Large intestine (tissue), 3 donors: ENCODE measurements at regions not wholly inside any gene's neighbourhood (a gene's known extent, or its start where the extent isn't known, plus 50 kb on each side); places are given as distances from the start of the nearest gene placed in this dataset.
A peak's percentile ranks its signal among the peaks of the same experiment; 100 is the strongest.
"Not testable (repeated sequence)": the region's sequence is repeated elsewhere in the genome, so short reads cannot be mapped to it uniquely, and the experiment has no call there.

ENCODE experiments used
- DNase-seq, 2 donors: peaks; one replicate each; pipeline versions ENCODE4 v3.0.0 to v3.0.0-alpha.2; 2013
- H3K27ac ChIP-seq: one replicate; pipeline ENCODE4 v1.5.1; 2013; ENCODE audit warnings: low read length
- H3K27me3 ChIP-seq: 2 replicates; pipeline ENCODE4 v1.6.1; 2013; ENCODE audit warnings: low read length; ENCODE audit not compliant: control insufficient read depth, insufficient read depth
- H3K36me3 ChIP-seq: 2 replicates; pipeline ENCODE4 v1.6.1; 2013; ENCODE audit warnings: low read length; ENCODE audit not compliant: control insufficient read depth, insufficient read depth
- H3K4me1 ChIP-seq: one replicate; pipeline ENCODE4 v1.6.1; 2013; ENCODE audit warnings: low read length; ENCODE audit not compliant: control insufficient read depth, insufficient read depth
- H3K4me3 ChIP-seq: one replicate; pipeline ENCODE4 v1.5.1; 2013; ENCODE audit warnings: low read length
- H3K9me3 ChIP-seq: one replicate; pipeline ENCODE4 v1.6.1; 2013; ENCODE audit warnings: mild to moderate bottlenecking, low read depth, low read length, moderate library complexity; ENCODE audit not compliant: control insufficient read depth
- WGBS: methylation state at CpG from one replicate; pipeline ENCODE4 v1.1.5; 2013; ENCODE audit warnings: low lambda C conversion rate; ENCODE audit not compliant: insufficient coverage; 5-methylcytosine and 5-hydroxymethylcytosine counted together

GRCh38 chr5:17326600-17327037 lies 109.2 kb downstream of the BASP1 start:
- WGBS = no CpG with 5 or more reads among the region's 4 CpGs
- peak overlapping the region; percentile 46 for H3K27ac ChIP-seq
- no peaks in the 10 kb centered on the region for H3K9me3 ChIP-seq
- H3K27me3 ChIP-seq = no peaks in the 10 kb centered on the region
- no peaks in the 10 kb centered on the region for H3K36me3 ChIP-seq
- peak; percentile 63 to 71 for DNase-seq
- H3K4me1 ChIP-seq = peaks cover 5% of the 10 kb centered on the region
- no peak overlapping the region for H3K4me3 ChIP-seq

- Histone ChIP-seq H3K27ac (peak overlapping the region; percentile 46), H3K36me3 (no peaks in the 10 kb centered on the region), H3K4me1 (peaks cover 5% of the 10 kb centered on the region), H3K9me3 (no peaks in the 10 kb centered on the region), H3K4me3 (no peak overlapping the region), H3K27me3 (no peaks in the 10 kb centered on the region)
- WGBS = 64% methylated on average over 2 of the region's 9 CpGs
- DNase-seq = no peak
These were observed 109.7 kb downstream of the BASP1 start for GRCh38 chr5:17327048-17327625.

GRCh38 chr5:17329571-17329970 lies 112.1 kb downstream of the BASP1 start:
- no peak overlapping the region for H3K27ac ChIP-seq
- no peaks in the 10 kb centered on the region for H3K27me3 ChIP-seq
- peaks cover 5% of the 10 kb centered on the region for H3K4me1 ChIP-seq
- DNase-seq = no peak
- no peaks in the 10 kb centered on the region for H3K9me3 ChIP-seq
- WGBS = 100% methylated on average over 1 of the region's 3 CpGs
- no peak overlapping the region for H3K4me3 ChIP-seq
- no peaks in the 10 kb centered on the region for H3K36me3 ChIP-seq

DNA sequence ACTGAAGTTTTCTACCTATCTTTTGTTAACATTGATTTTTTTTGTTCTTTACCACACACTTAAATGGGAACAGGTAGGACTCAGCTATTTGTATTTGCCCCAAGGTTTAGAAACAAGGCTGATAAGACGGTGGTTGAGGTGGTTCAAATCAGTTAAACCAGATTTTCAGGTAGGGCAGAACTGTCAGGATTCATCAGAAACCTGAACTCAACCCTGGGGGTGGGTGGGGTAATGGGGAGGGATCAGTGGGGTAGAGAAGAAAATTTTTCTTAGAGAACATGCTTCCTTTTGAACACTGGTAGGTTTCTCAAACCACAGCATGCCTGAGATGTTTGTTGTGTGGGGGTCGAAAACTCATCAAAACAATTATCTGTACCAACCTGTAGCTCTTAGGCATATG lies 113.0 kb downstream of the BASP1 start:
- WGBS = no CpG with 5 or more reads among the region's 2 CpGs

GRCh38 chr5:17331651-17332050 lies 114.2 kb downstream of the BASP1 start:
- Histone ChIP-seq H3K27me3 (no peaks in the 10 kb centered on the region), H3K4me1 (peaks cover 2% of the 10 kb centered on the region), H3K4me3 (no peak overlapping the region), H3K9me3 (no peaks in the 10 kb centered on the region), H3K36me3 (no peaks in the 10 kb centered on the region), H3K27ac (no peak overlapping the region)
- no peak for DNase-seq
- no CpG with 5 or more reads among the region's 4 CpGs for WGBS

More for the DNA sequence above, 113.0 kb downstream of the BASP1 start:
- DNase-seq = no peak
- no peak overlapping the region for H3K4me3 ChIP-seq
- no peak overlapping the region for H3K27ac ChIP-seq
- no peaks in the 10 kb centered on the region for H3K36me3 ChIP-seq
- peaks cover 5% of the 10 kb centered on the region for H3K4me1 ChIP-seq
- no peaks in the 10 kb centered on the region for H3K27me3 ChIP-seq
- H3K9me3 ChIP-seq = no peaks in the 10 kb centered on the region

- Histone ChIP-seq H3K36me3 (no peaks in the 10 kb centered on the region), H3K27ac (no peak overlapping the region), H3K4me1 (no peaks in the 10 kb centered on the region), H3K4me3 (no peak overlapping the region), H3K9me3 (no peaks in the 10 kb centered on the region), H3K27me3 (no peaks in the 10 kb centered on the region)
- no peak for DNase-seq
- WGBS = 100% methylated on average over 1 of the region's 3 CpGs
These were observed 116.3 kb downstream of the BASP1 start for GRCh38 chr5:17333755-17334154.

- Histone ChIP-seq H3K36me3 (no peaks in the 10 kb centered on the region), H3K4me1 (peaks cover 1% of the 10 kb centered on the region), H3K4me3 (no peak overlapping the region), H3K27me3 (no peaks in the 10 kb centered on the region), H3K9me3 (no peaks in the 10 kb centered on the region), H3K27ac (no peak overlapping the region)
- 43% methylated on average over 1 of the region's 1 CpG for WGBS
- no peak for DNase-seq
These were observed 118.6 kb downstream of the BASP1 start for GRCh38 chr5:17336054-17336453.

GRCh38 chr5:17336723-17337122 lies 119.3 kb downstream of the BASP1 start:
- not testable (repeated sequence) for DNase-seq, H3K9me3 ChIP-seq
- WGBS = no CpG with 5 or more reads among the region's 3 CpGs

GRCh38 chr5:17339841-17340240 lies 122.4 kb downstream of the BASP1 start:
- no CpG with 5 or more reads among the region's 1 CpG for WGBS
- Histone ChIP-seq H3K27me3 (no peaks in the 10 kb centered on the region), H3K4me1 (peaks cover 5% of the 10 kb centered on the region), H3K4me3 (no peak overlapping the region), H3K27ac (no peak overlapping the region), H3K36me3 (no peaks in the 10 kb centered on the region), H3K9me3 (no peaks in the 10 kb centered on the region)
- DNase-seq = no peak

More at GRCh38 chr5:17336723-17337122, 119.3 kb downstream of the BASP1 start:
- H3K27ac ChIP-seq, H3K27me3 ChIP-seq, H3K4me1 ChIP-seq, H3K4me3 ChIP-seq, H3K36me3 ChIP-seq: not testable (repeated sequence)

GRCh38 chr5:17340379-17340778 lies 122.9 kb downstream of the BASP1 start:
- peaks cover 5% of the 10 kb centered on the region for H3K4me1 ChIP-seq
- DNase-seq = no peak
- WGBS = 75% methylated on average over 1 of the region's 2 CpGs
- H3K27me3 ChIP-seq = no peaks in the 10 kb centered on the region
- H3K9me3 ChIP-seq = no peaks in the 10 kb centered on the region
- H3K36me3 ChIP-seq = no peaks in the 10 kb centered on the region
- H3K4me3 ChIP-seq = no peak overlapping the region
- no peak overlapping the region for H3K27ac ChIP-seq

GRCh38 chr5:17340819-17341218 lies 123.4 kb downstream of the BASP1 start:
- DNase-seq = no peak
- H3K27ac ChIP-seq = no peak overlapping the region
- no CpG with 5 or more reads among the region's 1 CpG for WGBS
- H3K9me3 ChIP-seq = no peaks in the 10 kb centered on the region
- H3K4me3 ChIP-seq = no peak overlapping the region
- no peaks in the 10 kb centered on the region for H3K27me3 ChIP-seq
- H3K36me3 ChIP-seq = no peaks in the 10 kb centered on the region
- H3K4me1 ChIP-seq = peaks cover 5% of the 10 kb centered on the region
